ENCODE measurements at regions not wholly inside any gene's neighbourhood (a gene's known extent, or its start where the extent isn't known, plus 50 kb on each side); places are given as distances from the start of the nearest gene placed in this dataset.

GRCh38 chr3:73284472-73284871 is 223.0 kb downstream of the EBLN2 start:
- in situ Hi-C loops (cut with HindIII; ENCODE audit: low sequenced_read_pairs), result no loop called here

- in situ Hi-C loops (cut with HindIII; ENCODE audit: low sequenced_read_pairs), result no loop called here
Measured at GRCh38 chr3:73291541-73291940, 230.1 kb downstream of the EBLN2 start.

GRCh38 chr3:73292220-73292619 is 230.8 kb downstream of the EBLN2 start:
- in situ Hi-C loops (cut with HindIII; ENCODE audit: low sequenced_read_pairs), result no loop called here

GRCh38 chr3:73294537-73294936 is 233.1 kb downstream of the EBLN2 start:
- in situ Hi-C loops (cut with HindIII; ENCODE audit: low sequenced_read_pairs), result no loop called here

GRCh38 chr3:73295876-73296635 is 234.6 kb downstream of the EBLN2 start:
- in situ Hi-C loops (cut with HindIII; ENCODE audit: low sequenced_read_pairs), result no loop called here

- in situ Hi-C loops (cut with HindIII; ENCODE audit: low sequenced_read_pairs), result no loop called here
Measured at GRCh38 chr3:73296859-73297258, 235.4 kb downstream of the EBLN2 start.

- in situ Hi-C loops (cut with HindIII; ENCODE audit: low sequenced_read_pairs), result no loop called here
Measured at GRCh38 chr3:73298243-73299183, 237.1 kb downstream of the EBLN2 start.

- in situ Hi-C loops (cut with HindIII; ENCODE audit: low sequenced_read_pairs), result no loop called here
Measured at GRCh38 chr3:73299184-73299691, 237.8 kb downstream of the EBLN2 start.

GRCh38 chr3:73314151-73314951 is 252.9 kb downstream of the EBLN2 start:
- in situ Hi-C loops (cut with HindIII; ENCODE audit: low sequenced_read_pairs), result no loop called here

- in situ Hi-C loops (cut with HindIII; ENCODE audit: low sequenced_read_pairs), result no loop called here
Measured at GRCh38 chr3:73315706-73316105, 254.2 kb downstream of the EBLN2 start.

GRCh38 chr3:73319179-73319769 is 257.8 kb downstream of the EBLN2 start:
- in situ Hi-C loops (cut with HindIII; ENCODE audit: low sequenced_read_pairs), result no loop called here

GRCh38 chr3:73321286-73321999 is 260.0 kb downstream of the EBLN2 start:
- in situ Hi-C loops (cut with HindIII; ENCODE audit: low sequenced_read_pairs), result no loop called here

GRCh38 chr3:73324203-73325155 is 263.0 kb downstream of the EBLN2 start:
- in situ Hi-C loops (cut with HindIII; ENCODE audit: low sequenced_read_pairs), result no loop called here

GRCh38 chr3:73326396-73326795 is 264.9 kb downstream of the EBLN2 start:
- in situ Hi-C loops (cut with HindIII; ENCODE audit: low sequenced_read_pairs), result no loop called here

GRCh38 chr3:73327052-73327451 is 265.6 kb downstream of the EBLN2 start:
- in situ Hi-C loops (cut with HindIII; ENCODE audit: low sequenced_read_pairs), result no loop called here
